ENCODE measurements at regions not wholly inside any gene's neighbourhood (a gene's known extent, or its start where the extent isn't known, plus 50 kb on each side); places are given as distances from the start of the nearest gene placed in this dataset.
A peak's percentile ranks its signal among the peaks of the same experiment; 100 is the strongest.

GRCh38 chr3:139836698-139837464, 98.1 kb upstream of the CLSTN2 start:
- Histone ChIP-seq H3K4me3 (no peak overlapping the region), H3K27ac (no peak overlapping the region)
- no peak for TF ChIP-seq CTCF (IDR thresholded peaks at IDR 0.05)
- no peak for DNase-seq (ENCODE audit: low spot score)

GRCh38 chr3:139835830-139836683, 98.9 kb upstream of the CLSTN2 start:
- Histone ChIP-seq H3K4me3 (no peak overlapping the region), H3K27ac (no peak overlapping the region)
- no peak for DNase-seq (ENCODE audit: low spot score)
- TF ChIP-seq CTCF (IDR thresholded peaks at IDR 0.05): no peak

GRCh38 chr3:139832998-139833397, 102.0 kb upstream of the CLSTN2 start:
- Histone ChIP-seq H3K27ac (no peak overlapping the region), H3K4me3 (no peak overlapping the region)
- DNase-seq (ENCODE audit: low spot score): no peak
- no peak for TF ChIP-seq CTCF (IDR thresholded peaks at IDR 0.05)

- no peak for TF ChIP-seq CTCF (IDR thresholded peaks at IDR 0.05)
- H3K4me3 ChIP-seq: peak overlapping the region; percentile 27
- no peak overlapping the region for H3K27ac ChIP-seq
- DNase-seq (ENCODE audit: low spot score): no peak
These were observed 104.2 kb upstream of the CLSTN2 start for GRCh38 chr3:139830817-139831216.

GRCh38 chr3:139827833-139828232, 107.2 kb upstream of the CLSTN2 start:
- Histone ChIP-seq H3K4me3 (no peak overlapping the region), H3K27ac (no peak overlapping the region)
- TF ChIP-seq CTCF (IDR thresholded peaks at IDR 0.05): no peak
- DNase-seq (ENCODE audit: low spot score): no peak

GRCh38 chr3:139824864-139825263, 110.1 kb upstream of the CLSTN2 start:
- DNase-seq (ENCODE audit: low spot score): no peak

More at GRCh38 chr3:139824864-139825263, 110.1 kb upstream of the CLSTN2 start:
- Histone ChIP-seq H3K27ac (no peak overlapping the region), H3K4me3 (no peak overlapping the region)
- no peak for TF ChIP-seq CTCF (IDR thresholded peaks at IDR 0.05)
